Spleen (tissue), 7 donors: ENCODE measurements at regions not wholly inside any gene's neighbourhood (a gene's known extent, or its start where the extent isn't known, plus 50 kb on each side); places are given as distances from the start of the nearest gene placed in this dataset.

Experiments used
- POLR2A ChIP-seq, 3 donors: fragments of 450-650 bp; IDR thresholded peaks; one replicate each; pipeline ENCODE4 v1.5.1; 2017; ENCODE audit warnings: antibody characterized with exemption in 3 of 3, mild to moderate bottlenecking in 1 of 3
- POLR2AphosphoS5 ChIP-seq, 3 donors: sonication (generic); formaldehyde crosslinking; IDR thresholded peaks; one replicate each; pipeline ENCODE4 v1.5.1; 2017; ENCODE audit warnings: antibody characterized with exemption in 3 of 3
- TF ChIP-seq, protein P1 (sequence below), 11 experiments: fragments of 200-600 bp in 7 of 11; fragments of 450-650 bp in 4 of 11; sonication (generic) in 4 of 11; IDR thresholded peaks in 8 of 11; conservative IDR thresholded peaks in 3 of 11; 1 replicate in 7 of 11; 2 replicates in 4 of 11; pipeline versions ENCODE4 v1.4.0 to v1.8.0; 2016 to 2021; ENCODE audit warnings: antibody characterized with exemption in 11 of 11, inconsistent platforms in 4 of 11, mild to moderate bottlenecking in 1 of 11
- donor health status: DM: no; HTN: no; CAD: no; lungs with moderate emphysema.
- donor health status: DM: no; HTN: no; CAD: no.
- donor health status: DM: no; HTN: no; CAD: no.

DNA sequence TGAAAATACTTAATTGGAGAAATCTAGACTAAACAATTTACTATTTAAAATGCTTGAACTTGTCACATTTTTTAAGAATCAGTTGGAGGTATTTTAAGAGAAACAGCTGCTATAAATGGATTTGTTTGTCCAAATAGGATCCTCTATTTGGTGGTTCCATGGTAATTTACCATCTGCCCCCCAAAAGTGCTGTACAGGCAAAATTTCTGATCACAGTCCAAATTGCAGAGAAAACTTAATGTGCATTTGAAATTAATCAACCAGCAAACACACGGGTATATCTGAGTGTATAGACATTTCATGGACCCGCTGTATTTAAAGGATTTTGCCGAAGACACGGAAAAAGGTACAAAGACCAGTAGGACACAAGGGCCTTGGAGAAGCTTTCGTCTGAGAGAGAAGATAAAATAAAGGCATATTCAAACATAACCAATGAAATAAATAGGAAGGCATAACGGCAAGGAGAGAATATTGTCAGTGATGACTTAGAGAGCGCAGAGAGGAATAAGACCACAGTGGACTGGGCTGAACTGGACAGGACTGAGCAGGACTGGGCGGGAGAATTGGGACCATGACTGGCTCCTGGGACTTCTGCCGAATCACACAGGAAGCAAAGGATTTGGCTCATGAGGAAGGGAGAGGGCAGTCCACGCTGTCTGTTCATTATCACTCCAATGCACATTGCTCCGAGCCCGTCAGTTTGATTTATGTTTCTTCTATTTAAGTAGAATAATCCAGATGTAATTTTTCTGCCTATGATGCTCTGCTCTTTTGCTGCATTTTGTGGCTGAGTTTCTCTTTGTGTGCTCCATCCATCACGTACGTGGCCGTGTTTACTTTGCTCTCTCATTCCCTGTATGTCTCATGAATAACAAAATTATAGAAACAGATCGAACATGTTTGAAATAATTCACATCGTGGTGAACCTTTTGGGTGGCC lies 112.8 kb downstream of the PRLHR start:
- TF ChIP-seq, protein P1, sequence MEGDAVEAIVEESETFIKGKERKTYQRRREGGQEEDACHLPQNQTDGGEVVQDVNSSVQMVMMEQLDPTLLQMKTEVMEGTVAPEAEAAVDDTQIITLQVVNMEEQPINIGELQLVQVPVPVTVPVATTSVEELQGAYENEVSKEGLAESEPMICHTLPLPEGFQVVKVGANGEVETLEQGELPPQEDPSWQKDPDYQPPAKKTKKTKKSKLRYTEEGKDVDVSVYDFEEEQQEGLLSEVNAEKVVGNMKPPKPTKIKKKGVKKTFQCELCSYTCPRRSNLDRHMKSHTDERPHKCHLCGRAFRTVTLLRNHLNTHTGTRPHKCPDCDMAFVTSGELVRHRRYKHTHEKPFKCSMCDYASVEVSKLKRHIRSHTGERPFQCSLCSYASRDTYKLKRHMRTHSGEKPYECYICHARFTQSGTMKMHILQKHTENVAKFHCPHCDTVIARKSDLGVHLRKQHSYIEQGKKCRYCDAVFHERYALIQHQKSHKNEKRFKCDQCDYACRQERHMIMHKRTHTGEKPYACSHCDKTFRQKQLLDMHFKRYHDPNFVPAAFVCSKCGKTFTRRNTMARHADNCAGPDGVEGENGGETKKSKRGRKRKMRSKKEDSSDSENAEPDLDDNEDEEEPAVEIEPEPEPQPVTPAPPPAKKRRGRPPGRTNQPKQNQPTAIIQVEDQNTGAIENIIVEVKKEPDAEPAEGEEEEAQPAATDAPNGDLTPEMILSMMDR (IDR thresholded peaks at IDR 0.05 in 8 of 11, conservative IDR thresholded peaks at IDR 0.05 in 3 of 11), result no peak
- TF ChIP-seq POLR2A (IDR thresholded peaks at IDR 0.05) (no peak), POLR2AphosphoS5 (IDR thresholded peaks at IDR 0.05) (no peak)
